ENCODE measurements at regions not wholly inside any gene's neighbourhood (a gene's known extent, or its start where the extent isn't known, plus 50 kb on each side); places are given as distances from the start of the nearest gene placed in this dataset.

- H3K79me2 ChIP-seq (ENCODE audit: insufficient read depth): no peaks in the 10 kb centered on the region
- ChIA-PET POLR2A (no interaction called here), CTCF (no interaction called here)
- no peaks in the 10 kb centered on the region for H3F3A ChIP-seq (replicated peaks; ENCODE audit: insufficient read depth)
- H3K4me2 ChIP-seq: no peak overlapping the region
- H3K9me3 ChIP-seq: no peaks in the 10 kb centered on the region
- 39% methylated on average over 2 of the region's 2 CpGs for WGBS (ENCODE audit: low lambda C conversion rate)
- TF ChIP-seq CTCF (IDR thresholded peaks at IDR 0.05): no peak
- no peak overlapping the region for H3K4me3 ChIP-seq (ENCODE audit: low read depth in 2 of 2, low read length in 1 of 2)
- H3K27me3 ChIP-seq (ENCODE audit: insufficient read depth): no peaks in the 10 kb centered on the region
- H4K20me1 ChIP-seq (ENCODE audit: insufficient read depth): no peaks in the 10 kb centered on the region
- no peaks in the 10 kb centered on the region for H3K36me3 ChIP-seq (replicated peaks in 1 of 2; ENCODE audit: control insufficient read depth in 1 of 2, insufficient read depth in 2 of 2, low read length in 1 of 2)
- H3K9ac ChIP-seq: no peak overlapping the region
- no peak overlapping the region for H2AFZ ChIP-seq (ENCODE audit: low read depth)
- no peaks in the 10 kb centered on the region for H3K4me1 ChIP-seq (ENCODE audit: control insufficient read depth in 1 of 2, insufficient read depth in 2 of 2, low read depth in 1 of 2, low read length in 1 of 2)
- no peak overlapping the region for H3K27ac ChIP-seq (ENCODE audit: low read depth in 2 of 2, low read length in 1 of 2)
- no peak for DNase-seq
- no peaks in the 10 kb centered on the region for H3K9me2 ChIP-seq
Measured at GRCh38 chr3:118744186-118744585, 290.5 kb downstream of the IGSF11 start.

GRCh38 chr3:118754406-118755252 is 280.0 kb downstream of the IGSF11 start:
- no peak overlapping the region for H3K4me3 ChIP-seq (ENCODE audit: low read depth in 2 of 2, low read length in 1 of 2)
- DNase-seq: no peak
- 51% methylated on average over 7 of the region's 7 CpGs for WGBS (ENCODE audit: low lambda C conversion rate)
- no peaks in the 10 kb centered on the region for H3K9me3 ChIP-seq
- H3K9me2 ChIP-seq: no peaks in the 10 kb centered on the region
- H3K4me1 ChIP-seq (ENCODE audit: control insufficient read depth in 1 of 2, insufficient read depth in 2 of 2, low read depth in 1 of 2, low read length in 1 of 2): no peaks in the 10 kb centered on the region
- no peaks in the 10 kb centered on the region for H3K79me2 ChIP-seq (ENCODE audit: insufficient read depth)
- no peak overlapping the region for H3K4me2 ChIP-seq
- CTCF ChIA-PET: no interaction called here
- no peaks in the 10 kb centered on the region for H3K27me3 ChIP-seq (ENCODE audit: insufficient read depth)
- H2AFZ ChIP-seq (ENCODE audit: low read depth): no peak overlapping the region
- no peak for TF ChIP-seq ZBTB33 (IDR thresholded peaks at IDR 0.05; ENCODE audit: borderline replicate concordance, low read depth)
- TF ChIP-seq EP300 (IDR thresholded peaks at IDR 0.05; ENCODE audit: borderline replicate concordance in 1 of 2, low read depth in 1 of 2, low read length in 1 of 2): no peak
- no peak for TF ChIP-seq PBX3 (IDR thresholded peaks at IDR 0.05)
- TF ChIP-seq SIN3A (IDR thresholded peaks at IDR 0.05; ENCODE audit: borderline replicate concordance, low read depth, low read length): no peak
- TF ChIP-seq SMC3 (IDR thresholded peaks at IDR 0.05; ENCODE audit: low read depth, low read length): no peak
- no peak for TF ChIP-seq MEF2A (IDR thresholded peaks at IDR 0.05; ENCODE audit: borderline replicate concordance, low read depth)
- no peak for TF ChIP-seq MXI1 (IDR thresholded peaks at IDR 0.05; ENCODE audit: low read depth, low read length)
- H3K27ac ChIP-seq (ENCODE audit: low read depth in 2 of 2, low read length in 1 of 2): no peak overlapping the region
- no peaks in the 10 kb centered on the region for H3F3A ChIP-seq (replicated peaks; ENCODE audit: insufficient read depth)
- no peaks in the 10 kb centered on the region for H3K36me3 ChIP-seq (replicated peaks in 1 of 2; ENCODE audit: control insufficient read depth in 1 of 2, insufficient read depth in 2 of 2, low read length in 1 of 2)
- POLR2A ChIA-PET: no interaction called here
- H3K9ac ChIP-seq: no peak overlapping the region
- no peaks in the 10 kb centered on the region for H4K20me1 ChIP-seq (ENCODE audit: insufficient read depth)
